Loucy (cell line): ENCODE measurements at regions not wholly inside any gene's neighbourhood (a gene's known extent, or its start where the extent isn't known, plus 50 kb on each side); places are given as distances from the start of the nearest gene placed in this dataset.

Source experiments
- EZH2phosphoT487 ChIP-seq: fragments of 200-600 bp; IDR thresholded peaks from 2 replicates; pipeline ENCODE4 v1.6.1; 2018; ENCODE audit warnings: antibody characterized with exemption, mild to moderate bottlenecking, moderate library complexity, borderline replicate concordance
- TF ChIP-seq, protein P1 (sequence below): fragments of 200-600 bp; sonication (generic); conservative IDR thresholded peaks from 2 replicates; pipeline ENCODE4 v1.5.1; 2014; ENCODE audit warnings: mild to moderate bottlenecking, antibody characterized with exemption, low read length

DNA sequence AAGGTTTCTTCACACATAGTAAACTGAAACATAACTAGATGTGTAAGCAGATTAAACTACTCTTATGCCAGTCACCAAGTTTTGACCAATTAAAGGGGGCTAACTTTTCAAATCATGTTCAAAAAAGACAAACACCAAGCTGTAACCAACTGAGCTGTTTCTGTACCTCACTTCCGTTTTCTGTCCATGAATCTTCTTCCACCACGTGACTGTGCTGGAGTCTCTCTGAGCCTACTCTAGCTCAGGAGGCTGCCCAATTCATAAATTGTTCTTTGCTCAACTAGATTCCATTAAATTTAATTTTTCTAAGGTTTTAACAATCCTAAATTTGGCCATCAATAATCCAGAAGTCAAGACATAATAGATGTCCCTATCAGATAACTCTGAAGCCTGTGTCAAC is 229.4 kb downstream of the FNDC1 start:
- TF ChIP-seq, protein P1, sequence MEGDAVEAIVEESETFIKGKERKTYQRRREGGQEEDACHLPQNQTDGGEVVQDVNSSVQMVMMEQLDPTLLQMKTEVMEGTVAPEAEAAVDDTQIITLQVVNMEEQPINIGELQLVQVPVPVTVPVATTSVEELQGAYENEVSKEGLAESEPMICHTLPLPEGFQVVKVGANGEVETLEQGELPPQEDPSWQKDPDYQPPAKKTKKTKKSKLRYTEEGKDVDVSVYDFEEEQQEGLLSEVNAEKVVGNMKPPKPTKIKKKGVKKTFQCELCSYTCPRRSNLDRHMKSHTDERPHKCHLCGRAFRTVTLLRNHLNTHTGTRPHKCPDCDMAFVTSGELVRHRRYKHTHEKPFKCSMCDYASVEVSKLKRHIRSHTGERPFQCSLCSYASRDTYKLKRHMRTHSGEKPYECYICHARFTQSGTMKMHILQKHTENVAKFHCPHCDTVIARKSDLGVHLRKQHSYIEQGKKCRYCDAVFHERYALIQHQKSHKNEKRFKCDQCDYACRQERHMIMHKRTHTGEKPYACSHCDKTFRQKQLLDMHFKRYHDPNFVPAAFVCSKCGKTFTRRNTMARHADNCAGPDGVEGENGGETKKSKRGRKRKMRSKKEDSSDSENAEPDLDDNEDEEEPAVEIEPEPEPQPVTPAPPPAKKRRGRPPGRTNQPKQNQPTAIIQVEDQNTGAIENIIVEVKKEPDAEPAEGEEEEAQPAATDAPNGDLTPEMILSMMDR, result no peak
- TF ChIP-seq EZH2phosphoT487, result no peak
